ENCODE measurements at regions not wholly inside any gene's neighbourhood (a gene's known extent, or its start where the extent isn't known, plus 50 kb on each side); places are given as distances from the start of the nearest gene placed in this dataset.

- 74 to 79% methylated on average over 4 of the region's 4 CpGs for WGBS, 2 donors
- TF ChIP-seq POLR2A (IDR thresholded peaks at IDR 0.05) (no peak), POLR2AphosphoS5 (IDR thresholded peaks at IDR 0.05) (no peak), EP300 (IDR thresholded peaks at IDR 0.05) (no peak)
- TF ChIP-seq, protein P1, sequence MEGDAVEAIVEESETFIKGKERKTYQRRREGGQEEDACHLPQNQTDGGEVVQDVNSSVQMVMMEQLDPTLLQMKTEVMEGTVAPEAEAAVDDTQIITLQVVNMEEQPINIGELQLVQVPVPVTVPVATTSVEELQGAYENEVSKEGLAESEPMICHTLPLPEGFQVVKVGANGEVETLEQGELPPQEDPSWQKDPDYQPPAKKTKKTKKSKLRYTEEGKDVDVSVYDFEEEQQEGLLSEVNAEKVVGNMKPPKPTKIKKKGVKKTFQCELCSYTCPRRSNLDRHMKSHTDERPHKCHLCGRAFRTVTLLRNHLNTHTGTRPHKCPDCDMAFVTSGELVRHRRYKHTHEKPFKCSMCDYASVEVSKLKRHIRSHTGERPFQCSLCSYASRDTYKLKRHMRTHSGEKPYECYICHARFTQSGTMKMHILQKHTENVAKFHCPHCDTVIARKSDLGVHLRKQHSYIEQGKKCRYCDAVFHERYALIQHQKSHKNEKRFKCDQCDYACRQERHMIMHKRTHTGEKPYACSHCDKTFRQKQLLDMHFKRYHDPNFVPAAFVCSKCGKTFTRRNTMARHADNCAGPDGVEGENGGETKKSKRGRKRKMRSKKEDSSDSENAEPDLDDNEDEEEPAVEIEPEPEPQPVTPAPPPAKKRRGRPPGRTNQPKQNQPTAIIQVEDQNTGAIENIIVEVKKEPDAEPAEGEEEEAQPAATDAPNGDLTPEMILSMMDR (IDR thresholded peaks at IDR 0.05): no peak
- intact Hi-C loops (cut with DNase I): no loop called here
- H3K4me1 ChIP-seq: peaks cover 0 to 8% (median 2%) of the 10 kb centered on the region in 4 donors
- peak overlapping the region; percentile 58 to 80 (median 61) for H3K27ac ChIP-seq
- no peaks in the 10 kb centered on the region for H3K9me3 ChIP-seq
- H3K36me3 ChIP-seq: no peaks in the 10 kb centered on the region
- no peaks in the 10 kb centered on the region for H3K27me3 ChIP-seq
- DNase-seq: no peak
- no peak overlapping the region for H3K4me3 ChIP-seq
Measured at GRCh38 chr15:95303713-95304112, 1026.8 kb upstream of the NR2F2 start.

- TF ChIP-seq, protein P1 (IDR thresholded peaks at IDR 0.05): no peak
- TF ChIP-seq POLR2AphosphoS5 (IDR thresholded peaks at IDR 0.05) (peak in 3 of 4 donors; percentile 34 to 59 (median 52)), EP300 (IDR thresholded peaks at IDR 0.05) (no peak), POLR2A (IDR thresholded peaks at IDR 0.05) (no peak)
- H3K36me3 ChIP-seq: no peaks in the 10 kb centered on the region
- peak; percentile 68 for DNase-seq
- no peak overlapping the region for H3K4me3 ChIP-seq
- no peaks in the 10 kb centered on the region for H3K9me3 ChIP-seq
- H3K27ac ChIP-seq: peak overlapping the region; percentile 58 to 80 (median 61)
- peaks cover 0 to 8% (median 2%) of the 10 kb centered on the region in 4 donors for H3K4me1 ChIP-seq
- H3K27me3 ChIP-seq: no peaks in the 10 kb centered on the region
- intact Hi-C loops (cut with DNase I): no loop called here
- WGBS, 2 donors: 34% methylated on average over 12 of the region's 12 CpGs
Measured at GRCh38 chr15:95304151-95304946, 1026.2 kb upstream of the NR2F2 start.

DNA sequence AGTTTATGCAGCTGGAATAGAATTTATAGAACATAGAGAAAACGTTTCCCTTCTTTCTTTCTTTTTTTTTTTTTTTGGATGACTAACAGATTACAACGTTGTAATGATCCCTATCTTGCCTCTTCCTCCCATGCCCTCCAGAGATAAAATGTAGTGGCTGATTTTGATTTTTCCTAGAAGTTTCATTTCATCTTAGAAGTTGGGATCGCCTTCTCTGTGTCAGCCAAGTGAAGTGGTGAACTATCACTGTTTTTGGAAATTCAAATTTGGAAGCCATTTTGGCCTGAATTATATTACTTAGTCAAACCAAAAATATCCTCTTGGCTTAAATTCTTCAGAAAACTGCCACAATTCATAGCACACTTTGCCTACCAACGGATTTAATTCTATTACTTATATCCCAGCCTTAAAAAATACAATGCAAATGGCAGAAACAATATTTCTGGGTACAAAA lies 1025.5 kb upstream of the NR2F2 start:
- no peaks in the 10 kb centered on the region for H3K27me3 ChIP-seq
- no peaks in the 10 kb centered on the region for H3K36me3 ChIP-seq
- H3K27ac ChIP-seq: peak overlapping the region; percentile 58 to 80 (median 61)
- no peak for DNase-seq
- no peaks in the 10 kb centered on the region for H3K9me3 ChIP-seq
- 38 to 59% methylated on average over 4 of the region's 4 CpGs for WGBS, 2 donors
- H3K4me3 ChIP-seq: no peak overlapping the region
- no peak for TF ChIP-seq EP300 (IDR thresholded peaks at IDR 0.05)
- no peak for TF ChIP-seq POLR2A (IDR thresholded peaks at IDR 0.05)
- TF ChIP-seq POLR2AphosphoS5 (IDR thresholded peaks at IDR 0.05): no peak
- TF ChIP-seq, protein P1 (IDR thresholded peaks at IDR 0.05): no peak
- intact Hi-C loops (cut with DNase I): no loop called here
- peaks cover 0 to 8% (median 2%) of the 10 kb centered on the region in 4 donors for H3K4me1 ChIP-seq

- Histone ChIP-seq H3K4me3 (no peak overlapping the region), H3K27me3 (no peaks in the 10 kb centered on the region), H3K4me1 (peaks cover 0 to 8% (median 0%) of the 10 kb centered on the region in 4 donors), H3K9me3 (no peaks in the 10 kb centered on the region), H3K27ac (no peak overlapping the region), H3K36me3 (no peaks in the 10 kb centered on the region)
- DNase-seq: no peak
- intact Hi-C loops (cut with DNase I): no loop called here
- WGBS, 2 donors: 94 to 95% methylated on average over 4 of the region's 4 CpGs
- TF ChIP-seq, protein P1 (IDR thresholded peaks at IDR 0.05): no peak
- TF ChIP-seq EP300 (IDR thresholded peaks at IDR 0.05) (no peak), POLR2A (IDR thresholded peaks at IDR 0.05) (no peak), POLR2AphosphoS5 (IDR thresholded peaks at IDR 0.05) (no peak)
Measured at GRCh38 chr15:95307115-95307514, 1023.4 kb upstream of the NR2F2 start.
